ENCODE measurements at regions not wholly inside any gene's neighbourhood (a gene's known extent, or its start where the extent isn't known, plus 50 kb on each side); places are given as distances from the start of the nearest gene placed in this dataset.

DNA sequence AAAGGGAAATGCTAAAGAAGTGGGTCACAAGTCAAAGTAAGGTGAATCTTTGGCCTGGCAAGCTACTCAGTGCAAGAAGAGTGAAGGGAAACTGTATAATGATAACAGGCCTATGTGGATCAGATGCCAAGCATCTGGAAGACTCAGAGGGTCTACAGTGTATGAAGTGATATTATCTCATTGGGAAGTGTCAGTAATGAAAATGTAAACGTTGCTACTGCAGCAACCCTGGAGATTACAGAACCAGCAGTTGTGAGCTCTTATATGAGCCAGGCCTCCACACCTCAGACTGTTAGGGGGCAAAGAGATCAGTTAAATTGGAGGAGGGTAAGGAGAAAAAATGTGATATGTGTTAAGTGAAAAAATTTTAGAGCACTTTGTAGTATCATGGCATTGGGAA, 195.4 kb upstream of the DPH6 start:
- intact Hi-C loops (cut with DNase I): no loop called here
- no peaks in the 10 kb centered on the region for H3K27me3 ChIP-seq (ENCODE audit: low read depth)
- TF ChIP-seq CTCF (IDR thresholded peaks at IDR 0.05): no peak
- no peaks in the 10 kb centered on the region for H3K4me1 ChIP-seq
- no peaks in the 10 kb centered on the region for H3K36me3 ChIP-seq
- H3K27ac ChIP-seq: no peak overlapping the region
- ATAC-seq (no peak), DNase-seq (no peak)
- H3K9me3 ChIP-seq: no peaks in the 10 kb centered on the region
- H3K4me3 ChIP-seq: no peak overlapping the region

DNA sequence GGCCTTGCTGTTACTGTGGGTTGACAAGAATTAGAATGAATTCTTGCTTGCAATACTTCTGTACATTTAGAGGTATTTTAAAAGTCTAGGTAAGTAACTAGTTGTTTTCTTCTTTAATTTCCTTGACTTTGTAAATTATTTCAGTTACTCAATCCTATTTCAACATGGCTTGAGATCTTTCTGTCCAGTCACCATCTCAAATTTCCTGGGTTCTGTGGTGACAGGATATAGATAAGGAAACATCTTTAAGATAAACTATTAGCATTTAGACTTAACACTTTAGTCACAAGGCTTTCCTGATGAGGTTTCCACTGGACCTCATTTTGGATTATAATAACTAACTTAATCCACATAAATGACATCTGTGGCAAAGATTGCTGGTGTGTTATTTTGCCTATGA, 195.9 kb upstream of the DPH6 start:
- no peak for ATAC-seq
- no peak overlapping the region for H3K4me3 ChIP-seq
- H3K36me3 ChIP-seq: no peaks in the 10 kb centered on the region
- no peaks in the 10 kb centered on the region for H3K4me1 ChIP-seq
- no peaks in the 10 kb centered on the region for H3K9me3 ChIP-seq
- no peak for TF ChIP-seq CTCF (IDR thresholded peaks at IDR 0.05)
- no peaks in the 10 kb centered on the region for H3K27me3 ChIP-seq (ENCODE audit: low read depth)
- no peak overlapping the region for H3K27ac ChIP-seq
- intact Hi-C loops (cut with DNase I): no loop called here
- no peak for DNase-seq

DNA sequence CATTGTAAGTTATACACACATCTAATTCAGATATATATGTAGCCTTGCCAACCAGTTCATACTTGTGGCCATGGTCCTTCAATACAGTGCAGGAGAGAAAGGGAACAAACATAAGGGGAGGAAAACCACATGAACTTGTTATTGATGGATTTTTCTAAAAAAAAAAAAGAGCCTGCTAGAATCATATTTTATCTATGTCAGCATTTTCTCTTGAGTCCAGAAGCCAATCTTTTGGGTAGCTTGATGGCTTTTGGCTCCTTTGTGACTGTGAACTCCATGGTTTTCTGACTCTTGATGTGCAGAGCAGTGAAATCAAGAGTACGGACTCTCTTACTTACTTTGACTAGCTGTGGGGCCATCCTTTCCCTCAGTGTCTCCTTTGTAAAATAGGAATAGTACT, 197.4 kb upstream of the DPH6 start:
- Histone ChIP-seq H3K27ac (no peak overlapping the region), H3K4me1 (no peaks in the 10 kb centered on the region), H3K4me3 (no peak overlapping the region), H3K9me3 (no peaks in the 10 kb centered on the region), H3K36me3 (no peaks in the 10 kb centered on the region), H3K27me3 (ENCODE audit: low read depth) (no peaks in the 10 kb centered on the region)
- DNase-seq: no peak
- intact Hi-C loops (cut with DNase I): no loop called here
- TF ChIP-seq CTCF (IDR thresholded peaks at IDR 0.05): no peak
- no peak for ATAC-seq

- H3K4me1 ChIP-seq: no peaks in the 10 kb centered on the region
- intact Hi-C loops (cut with DNase I): no loop called here
- no peak overlapping the region for H3K4me3 ChIP-seq
- no peaks in the 10 kb centered on the region for H3K36me3 ChIP-seq
- TF ChIP-seq CTCF (IDR thresholded peaks at IDR 0.05): no peak
- H3K9me3 ChIP-seq: no peaks in the 10 kb centered on the region
- ATAC-seq (no peak), DNase-seq (no peak)
- no peaks in the 10 kb centered on the region for H3K27me3 ChIP-seq (ENCODE audit: low read depth)
- H3K27ac ChIP-seq: no peak overlapping the region
These were observed 200.2 kb upstream of the DPH6 start for GRCh38 chr15:35746121-35746520.

- intact Hi-C loops (cut with DNase I): no loop called here
- TF ChIP-seq CTCF (IDR thresholded peaks at IDR 0.05): no peak
- DNase-seq (no peak), ATAC-seq (no peak)
- H3K36me3 ChIP-seq: no peaks in the 10 kb centered on the region
- no peak overlapping the region for H3K4me3 ChIP-seq
- H3K27ac ChIP-seq: no peak overlapping the region
- no peaks in the 10 kb centered on the region for H3K9me3 ChIP-seq
- H3K27me3 ChIP-seq (ENCODE audit: low read depth): no peaks in the 10 kb centered on the region
- no peaks in the 10 kb centered on the region for H3K4me1 ChIP-seq
These were observed 202.1 kb upstream of the DPH6 start for GRCh38 chr15:35748105-35748504.

DNA sequence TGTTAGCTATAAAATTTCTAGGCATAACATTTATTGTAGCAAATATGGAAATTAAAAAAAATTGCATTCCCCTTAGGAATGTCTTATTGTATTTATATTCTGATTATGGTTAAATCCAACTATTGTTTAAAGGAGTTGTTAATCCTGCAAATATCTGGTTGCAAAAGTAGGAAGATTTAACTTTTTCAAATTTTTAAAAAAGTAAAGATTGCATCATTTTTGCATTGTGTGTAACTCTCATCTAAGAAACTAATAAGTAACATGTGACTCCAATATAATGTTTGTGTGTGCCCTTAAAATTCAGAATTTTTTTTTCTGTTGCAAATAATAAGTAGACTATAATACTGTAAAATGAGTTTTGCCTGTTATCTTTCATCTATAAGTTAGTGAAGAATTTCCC, 204.1 kb upstream of the DPH6 start:
- ATAC-seq (no peak), DNase-seq (no peak)
- intact Hi-C loops (cut with DNase I): no loop called here
- no peaks in the 10 kb centered on the region for H3K9me3 ChIP-seq
- no peaks in the 10 kb centered on the region for H3K4me1 ChIP-seq
- H3K36me3 ChIP-seq: no peaks in the 10 kb centered on the region
- TF ChIP-seq CTCF (IDR thresholded peaks at IDR 0.05): no peak
- H3K27ac ChIP-seq: no peak overlapping the region
- no peak overlapping the region for H3K4me3 ChIP-seq
- H3K27me3 ChIP-seq (ENCODE audit: low read depth): no peaks in the 10 kb centered on the region
